NT2/D1 (cell line): ENCODE measurements at regions not wholly inside any gene's neighbourhood (a gene's known extent, or its start where the extent isn't known, plus 50 kb on each side); places are given as distances from the start of the nearest gene placed in this dataset.

ENCODE experiments used
- YY1 ChIP-seq: IDR thresholded peaks from 2 replicates; pipeline ENCODE4 v1.6.1; 2011; ENCODE audit not compliant: insufficient read length, insufficient read depth
- ZNF274 ChIP-seq: IDR thresholded peaks from 2 replicates; pipeline ENCODE4 v1.6.1; 2011; ENCODE audit warnings: mild to moderate bottlenecking, low read depth, low read length

DNA sequence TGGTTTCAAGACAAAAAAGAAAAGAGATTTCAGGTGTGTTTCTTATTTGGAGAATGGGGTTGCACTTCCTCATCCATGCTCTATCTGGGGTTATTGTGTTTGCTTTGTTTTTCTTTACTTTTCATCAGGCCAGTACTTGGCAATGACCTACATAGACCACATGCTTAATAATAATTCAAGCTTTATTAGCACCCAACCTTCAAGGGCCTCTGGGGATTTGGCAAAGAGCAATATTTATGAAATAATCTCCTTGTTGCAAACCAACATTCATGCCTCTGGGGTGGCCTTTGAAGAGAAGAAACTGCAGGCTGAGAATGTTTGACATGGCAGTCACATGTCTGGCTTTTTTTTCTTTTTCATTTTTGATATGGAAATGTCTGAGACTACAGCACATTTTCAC is 68.2 kb upstream of the SNRK start:
- TF ChIP-seq ZNF274: no peak
- TF ChIP-seq YY1: no peak
